Esophagus muscularis mucosa (tissue), 4 donors: ENCODE measurements at regions not wholly inside any gene's neighbourhood (a gene's known extent, or its start where the extent isn't known, plus 50 kb on each side); places are given as distances from the start of the nearest gene placed in this dataset.

Experiments used
- DNase-seq: peaks from one replicate; pipeline ENCODE4 v3.0.0-alpha.2; 2017; ENCODE audit errors: extremely low spot score
- H3K27ac ChIP-seq, 4 donors: fragments of 200-600 bp; sonication (generic); replicated peaks in 1 of 4; 1 replicate in 3 of 4; 2 replicates in 1 of 4; pipeline ENCODE4 v1.5.1; 2016 to 2019; ENCODE audit warnings: mild to moderate bottlenecking in 1 of 4
- H3K27me3 ChIP-seq, 4 donors: fragments of 200-600 bp; sonication (generic); one replicate each; pipeline versions ENCODE4 v1.5.1 to v1.6.0; 2016 to 2019
- H3K36me3 ChIP-seq, 4 donors: fragments of 200-600 bp; sonication (generic); one replicate each; pipeline ENCODE4 v1.5.1; 2016 to 2019
- H3K4me1 ChIP-seq, 4 donors: fragments of 200-600 bp; sonication (generic); one replicate each; pipeline ENCODE4 v1.5.1; 2016 to 2019
- H3K4me3 ChIP-seq, 4 donors: fragments of 200-600 bp; sonication (generic); 1 replicate in 2 of 4; 2 replicates in 2 of 4; pipeline ENCODE4 v1.5.1; 2016 to 2019; ENCODE audit warnings: mild to moderate bottlenecking in 4 of 4, moderate library complexity in 1 of 4
- H3K9me3 ChIP-seq, 4 donors: fragments of 200-600 bp; sonication (generic); 1 replicate in 3 of 4; 2 replicates in 1 of 4; pipeline ENCODE4 v1.5.1; 2016 to 2019
- CTCF ChIP-seq, 3 experiments: fragments of 200-600 bp in 2 of 3; fragments of 450-650 bp in 1 of 3; sonication (generic) in 2 of 3; IDR thresholded peaks; one replicate each; pipeline ENCODE4 v1.5.1; 2017 to 2019; ENCODE audit warnings: antibody characterized with exemption in 3 of 3, mild to moderate bottlenecking in 2 of 3, moderate library complexity in 1 of 3
- EP300 ChIP-seq: sonication (generic); formaldehyde crosslinking; IDR thresholded peaks from one replicate; pipeline ENCODE4 v1.6.1; 2017; ENCODE audit warnings: antibody characterized with exemption
- POLR2A ChIP-seq: fragments of 450-650 bp; IDR thresholded peaks from one replicate; pipeline ENCODE4 v1.6.1; 2017; ENCODE audit warnings: antibody characterized with exemption, moderate library complexity, mild to moderate bottlenecking, low read depth
- POLR2AphosphoS5 ChIP-seq, 2 donors: sonication (generic); formaldehyde crosslinking; IDR thresholded peaks; one replicate each; pipeline ENCODE4 v1.6.1; 2017; ENCODE audit warnings: antibody characterized with exemption in 2 of 2
- WGBS: methylation state at CpG from one replicate; pipeline ENCODE4 v1.1.5; 2018; 5-methylcytosine and 5-hydroxymethylcytosine counted together
- intact Hi-C: fragments of 100-400 bp; cut with DNase I; formaldehyde crosslinking; loops from one replicate; pipeline ENCODE4 v1.15.1; 2023

- no peak for DNase-seq
- intact Hi-C loops = no loop called here
Measured at GRCh38 chr9:134487066-134487710, 154.4 kb upstream of the COL5A1 start.

GRCh38 chr9:134488331-134489280 is 153.0 kb upstream of the COL5A1 start:
- Histone ChIP-seq H3K9me3 (no peaks in the 10 kb centered on the region), H3K4me1 (peaks cover 0 to 14% (median 6%) of the 10 kb centered on the region in 4 donors), H3K36me3 (no peaks in the 10 kb centered on the region), H3K27ac (no peak overlapping the region), H3K27me3 (peaks cover 0 to 16% (median 0%) of the 10 kb centered on the region in 4 donors), H3K4me3 (no peak overlapping the region)
- TF ChIP-seq CTCF (IDR thresholded peaks at IDR 0.05) (no peak), POLR2AphosphoS5 (IDR thresholded peaks at IDR 0.05) (no peak), EP300 (no peak), POLR2A (no peak)
- intact Hi-C loops = no loop called here
- WGBS = 72% methylated on average over 21 of the region's 32 CpGs
- DNase-seq = no peak

More at GRCh38 chr9:134487066-134487710, 154.4 kb upstream of the COL5A1 start:
- H3K36me3 ChIP-seq = no peaks in the 10 kb centered on the region
- H3K4me3 ChIP-seq = no peak overlapping the region
- 94% methylated on average over 13 of the region's 15 CpGs for WGBS
- H3K27ac ChIP-seq = no peak overlapping the region
- H3K27me3 ChIP-seq = peaks cover 0 to 6% (median 0%) of the 10 kb centered on the region in 4 donors
- H3K4me1 ChIP-seq = peaks cover 0 to 5% (median 2%) of the 10 kb centered on the region in 4 donors
- H3K9me3 ChIP-seq = no peaks in the 10 kb centered on the region
- TF ChIP-seq CTCF (IDR thresholded peaks at IDR 0.05) = no peak

GRCh38 chr9:134489621-134490408 is 151.8 kb upstream of the COL5A1 start:
- WGBS = 94% methylated on average over 11 of the region's 13 CpGs
- Histone ChIP-seq H3K4me1 (peaks cover 0 to 14% (median 6%) of the 10 kb centered on the region in 4 donors), H3K27me3 (peaks cover 0 to 28% (median 0%) of the 10 kb centered on the region in 4 donors), H3K27ac (no peak overlapping the region), H3K36me3 (no peaks in the 10 kb centered on the region), H3K9me3 (no peaks in the 10 kb centered on the region), H3K4me3 (no peak overlapping the region)
- intact Hi-C loops = no loop called here
- DNase-seq = no peak
- TF ChIP-seq POLR2AphosphoS5 (IDR thresholded peaks at IDR 0.05) (no peak), EP300 (no peak), POLR2A (no peak), CTCF (IDR thresholded peaks at IDR 0.05) (no peak)

GRCh38 chr9:134490446-134490845 is 151.2 kb upstream of the COL5A1 start:
- Histone ChIP-seq H3K4me1 (peaks cover 0 to 14% (median 6%) of the 10 kb centered on the region in 4 donors), H3K27ac (no peak overlapping the region), H3K9me3 (no peaks in the 10 kb centered on the region), H3K27me3 (peaks cover 0 to 30% (median 0%) of the 10 kb centered on the region in 4 donors), H3K36me3 (no peaks in the 10 kb centered on the region), H3K4me3 (no peak overlapping the region)
- intact Hi-C loops = no loop called here
- 95% methylated on average over 7 of the region's 9 CpGs for WGBS
- DNase-seq = no peak
- no peak for TF ChIP-seq CTCF (IDR thresholded peaks at IDR 0.05)
- TF ChIP-seq POLR2A = no peak
- no peak for TF ChIP-seq EP300
- TF ChIP-seq POLR2AphosphoS5 (IDR thresholded peaks at IDR 0.05) = no peak
